H1 (cell line): ENCODE measurements at regions not wholly inside any gene's neighbourhood (a gene's known extent, or its start where the extent isn't known, plus 50 kb on each side); places are given as distances from the start of the nearest gene placed in this dataset.

Experiments used
- CBX5 ChIP-seq: fragments of 300-800, 300-1000 bp; sonication (generic); IDR thresholded peaks from 2 replicates; pipeline ENCODE4 v1.7.1; 2016; ENCODE audit warnings: antibody characterized with exemption, low read length, low read depth
- CEBPB ChIP-seq: IDR thresholded peaks from 2 replicates; pipeline ENCODE4 v1.6.1; 2012; ENCODE audit warnings: low read depth, low read length
- CHD2 ChIP-seq: IDR thresholded peaks from 2 replicates; pipeline ENCODE4 v1.6.1; 2012; ENCODE audit warnings: low read length, improper control_type of control experiment
- EP300 ChIP-seq, 2 experiments: IDR thresholded peaks; 1 replicate in 1 of 2; 2 replicates in 1 of 2; pipeline ENCODE4 v1.6.1; 2011 to 2012; ENCODE audit warnings: low read depth in 2 of 2, low read length in 2 of 2, mild to moderate bottlenecking in 2 of 2, borderline replicate concordance in 1 of 2, inconsistent platforms in 1 of 2, moderate library complexity in 1 of 2
- POLR2A ChIP-seq, 2 experiments: IDR thresholded peaks; 1 replicate in 1 of 2; 2 replicates in 1 of 2; pipeline ENCODE4 v1.6.1; 2011; ENCODE audit warnings: low read depth in 2 of 2, low read length in 2 of 2, mild to moderate bottlenecking in 2 of 2; ENCODE audit errors: control extremely low read depth in 1 of 2
- POLR2AphosphoS5 ChIP-seq: IDR thresholded peaks from 2 replicates; pipeline ENCODE4 v1.6.1; 2011; ENCODE audit warnings: low read depth, low read length
- RAD21 ChIP-seq, 2 experiments: IDR thresholded peaks in 1 of 2; conservative IDR thresholded peaks in 1 of 2; 2 replicates each; pipeline ENCODE4 v1.6.1; 2011; ENCODE audit warnings: low read depth in 2 of 2, low read length in 2 of 2, improper control_type of control experiment in 1 of 2, inconsistent platforms in 1 of 2, mild to moderate bottlenecking in 1 of 2, moderate library complexity in 1 of 2
- SIN3A ChIP-seq, 2 experiments: IDR thresholded peaks in 1 of 2; conservative IDR thresholded peaks in 1 of 2; 2 replicates each; pipeline ENCODE4 v1.6.1; 2011 to 2012; ENCODE audit warnings: low read length in 2 of 2, improper control_type of control experiment in 1 of 2, low read depth in 1 of 2, mild to moderate bottlenecking in 1 of 2
- SRF ChIP-seq: IDR thresholded peaks from 2 replicates; pipeline ENCODE4 v1.6.1; 2011; ENCODE audit warnings: mild to moderate bottlenecking, low read depth, low read length, moderate library complexity
- SUZ12 ChIP-seq: fragments of 200-600 bp; sonication (generic); IDR thresholded peaks from 2 replicates; pipeline ENCODE4 v1.6.1; 2012; ENCODE audit warnings: mild to moderate bottlenecking, inconsistent platforms, low read length, moderate library complexity, mixed read lengths
- YY1 ChIP-seq: IDR thresholded peaks from 2 replicates; pipeline ENCODE4 v1.6.1; 2011; ENCODE audit warnings: low read depth, mild to moderate bottlenecking, low read length
- TF ChIP-seq, protein P1 (sequence below), 3 experiments: IDR thresholded peaks; 1 replicate in 2 of 3; 2 replicates in 1 of 3; pipeline versions ENCODE4 v1.5.1 to v1.6.1; 2011; ENCODE audit warnings: low read length in 3 of 3, mild to moderate bottlenecking in 3 of 3, inconsistent platforms in 2 of 3, low read depth in 1 of 3, moderate library complexity in 1 of 3; ENCODE audit not compliant: insufficient read depth in 1 of 3; ENCODE audit errors: control extremely low read depth in 1 of 3
- TF ChIP-seq, protein P2 (sequence below): IDR thresholded peaks from 2 replicates; pipeline ENCODE4 v1.6.1; 2012; ENCODE audit warnings: inconsistent platforms

- TF ChIP-seq POLR2A (IDR thresholded peaks at IDR 0.05; ENCODE audit: control extremely low read depth in 1 of 2, low read depth in 2 of 2, low read length in 2 of 2) (no peak), POLR2AphosphoS5 (no peak), YY1 (no peak), SRF (no peak), CBX5 (no peak), CEBPB (no peak), RAD21 (IDR thresholded peaks at IDR 0.05 in 1 of 2, conservative IDR thresholded peaks at IDR 0.05 in 1 of 2; ENCODE audit: low read depth in 2 of 2, low read length in 2 of 2) (no peak), SUZ12 (no peak), EP300 (IDR thresholded peaks at IDR 0.05; ENCODE audit: borderline replicate concordance in 1 of 2, low read depth in 2 of 2, low read length in 2 of 2) (no peak), SIN3A (conservative IDR thresholded peaks at IDR 0.05 in 1 of 2, IDR thresholded peaks at IDR 0.05 in 1 of 2; ENCODE audit: low read depth in 1 of 2, low read length in 2 of 2) (no peak), CHD2 (no peak)
- TF ChIP-seq, protein P1, sequence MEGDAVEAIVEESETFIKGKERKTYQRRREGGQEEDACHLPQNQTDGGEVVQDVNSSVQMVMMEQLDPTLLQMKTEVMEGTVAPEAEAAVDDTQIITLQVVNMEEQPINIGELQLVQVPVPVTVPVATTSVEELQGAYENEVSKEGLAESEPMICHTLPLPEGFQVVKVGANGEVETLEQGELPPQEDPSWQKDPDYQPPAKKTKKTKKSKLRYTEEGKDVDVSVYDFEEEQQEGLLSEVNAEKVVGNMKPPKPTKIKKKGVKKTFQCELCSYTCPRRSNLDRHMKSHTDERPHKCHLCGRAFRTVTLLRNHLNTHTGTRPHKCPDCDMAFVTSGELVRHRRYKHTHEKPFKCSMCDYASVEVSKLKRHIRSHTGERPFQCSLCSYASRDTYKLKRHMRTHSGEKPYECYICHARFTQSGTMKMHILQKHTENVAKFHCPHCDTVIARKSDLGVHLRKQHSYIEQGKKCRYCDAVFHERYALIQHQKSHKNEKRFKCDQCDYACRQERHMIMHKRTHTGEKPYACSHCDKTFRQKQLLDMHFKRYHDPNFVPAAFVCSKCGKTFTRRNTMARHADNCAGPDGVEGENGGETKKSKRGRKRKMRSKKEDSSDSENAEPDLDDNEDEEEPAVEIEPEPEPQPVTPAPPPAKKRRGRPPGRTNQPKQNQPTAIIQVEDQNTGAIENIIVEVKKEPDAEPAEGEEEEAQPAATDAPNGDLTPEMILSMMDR (IDR thresholded peaks at IDR 0.05; ENCODE audit: control extremely low read depth in 1 of 3, insufficient read depth in 1 of 3, low read depth in 1 of 3, low read length in 3 of 3): no peak
- TF ChIP-seq, protein P2, sequence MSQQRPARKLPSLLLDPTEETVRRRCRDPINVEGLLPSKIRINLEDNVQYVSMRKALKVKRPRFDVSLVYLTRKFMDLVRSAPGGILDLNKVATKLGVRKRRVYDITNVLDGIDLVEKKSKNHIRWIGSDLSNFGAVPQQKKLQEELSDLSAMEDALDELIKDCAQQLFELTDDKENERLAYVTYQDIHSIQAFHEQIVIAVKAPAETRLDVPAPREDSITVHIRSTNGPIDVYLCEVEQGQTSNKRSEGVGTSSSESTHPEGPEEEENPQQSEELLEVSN: no peak
Measured at GRCh38 chr3:184654375-184654774, 57.5 kb downstream of the MAGEF1 start.
